NT2/D1 (cell line): ENCODE measurements at regions not wholly inside any gene's neighbourhood (a gene's known extent, or its start where the extent isn't known, plus 50 kb on each side); places are given as distances from the start of the nearest gene placed in this dataset.

Experiments used
- SUZ12 ChIP-seq: IDR thresholded peaks from 2 replicates; pipeline ENCODE4 v1.6.1; 2011; ENCODE audit not compliant: insufficient read length, insufficient read depth; ENCODE audit errors: extremely low read depth
- ZNF274 ChIP-seq: IDR thresholded peaks from 2 replicates; pipeline ENCODE4 v1.6.1; 2011; ENCODE audit warnings: mild to moderate bottlenecking, low read depth, low read length

GRCh38 chr20:4563534-4563933 is 122.7 kb upstream of the PRNP start:
- TF ChIP-seq SUZ12 (no peak), ZNF274 (no peak)
